ENCODE measurements at regions not wholly inside any gene's neighbourhood (a gene's known extent, or its start where the extent isn't known, plus 50 kb on each side); places are given as distances from the start of the nearest gene placed in this dataset.
"Not testable (repeated sequence)": the region's sequence is repeated elsewhere in the genome, so short reads cannot be mapped to it uniquely, and the experiment has no call there.

- no peak for TF ChIP-seq POLR2A (IDR thresholded peaks at IDR 0.05; ENCODE audit: low read depth, low read length)
- DNase-seq (ENCODE audit: insufficient read length, low spot score) = no peak
Observed at GRCh38 chr12:31906557-31907301, 52.5 kb upstream of the RESF1 start.

GRCh38 chr12:31903025-31903424 is 56.2 kb upstream of the RESF1 start:
- no peak for TF ChIP-seq POLR2A (IDR thresholded peaks at IDR 0.05; ENCODE audit: low read depth, low read length)
- FAIRE-seq = no peak
- DNase-seq (ENCODE audit: insufficient read length, low spot score) = no peak

More at GRCh38 chr12:31906557-31907301, 52.5 kb upstream of the RESF1 start:
- FAIRE-seq = no peak

GRCh38 chr12:31900271-31900670 is 58.9 kb upstream of the RESF1 start:
- DNase-seq (ENCODE audit: insufficient read length, low spot score) = no peak
- TF ChIP-seq POLR2A (IDR thresholded peaks at IDR 0.05; ENCODE audit: low read depth, low read length) = no peak
- no peak for FAIRE-seq

GRCh38 chr12:31899109-31899508 is 60.1 kb upstream of the RESF1 start:
- FAIRE-seq (no peak), DNase-seq (ENCODE audit: insufficient read length, low spot score) (no peak)
- no peak for TF ChIP-seq POLR2A (IDR thresholded peaks at IDR 0.05; ENCODE audit: low read depth, low read length)

- no peak for FAIRE-seq
- TF ChIP-seq POLR2A (IDR thresholded peaks at IDR 0.05; ENCODE audit: low read depth, low read length) = no peak
- DNase-seq (ENCODE audit: insufficient read length, low spot score) = no peak
Observed at GRCh38 chr12:31897781-31898503, 61.3 kb upstream of the RESF1 start.

- not testable (repeated sequence) for FAIRE-seq; DNase-seq (ENCODE audit: insufficient read length, low spot score)
Observed at GRCh38 chr12:31897092-31897491, 62.1 kb upstream of the RESF1 start.

- TF ChIP-seq POLR2A (IDR thresholded peaks at IDR 0.05; ENCODE audit: low read depth, low read length) = no peak
- DNase-seq (ENCODE audit: insufficient read length, low spot score) = no peak
- FAIRE-seq = peak; percentile 41
Observed at GRCh38 chr12:31896514-31897039, 62.6 kb upstream of the RESF1 start.

- FAIRE-seq (no peak), DNase-seq (ENCODE audit: insufficient read length, low spot score) (no peak)
- no peak for TF ChIP-seq POLR2A (IDR thresholded peaks at IDR 0.05; ENCODE audit: low read depth, low read length)
Observed at GRCh38 chr12:31895449-31896150, 63.6 kb upstream of the RESF1 start.

GRCh38 chr12:31890295-31891285 is 68.6 kb upstream of the RESF1 start:
- DNase-seq (ENCODE audit: insufficient read length, low spot score) = no peak
- no peak for FAIRE-seq
- no peak for TF ChIP-seq POLR2A (IDR thresholded peaks at IDR 0.05; ENCODE audit: low read depth, low read length)

GRCh38 chr12:31887109-31887811 is 72.0 kb upstream of the RESF1 start:
- TF ChIP-seq POLR2A (IDR thresholded peaks at IDR 0.05; ENCODE audit: low read depth, low read length) = no peak
- FAIRE-seq (no peak), DNase-seq (ENCODE audit: insufficient read length, low spot score) (no peak)

- DNase-seq (ENCODE audit: insufficient read length, low spot score); FAIRE-seq: not testable (repeated sequence)
Observed at GRCh38 chr12:31882682-31883081, 76.5 kb upstream of the RESF1 start.

- no peak for DNase-seq (ENCODE audit: insufficient read length, low spot score)
- no peak for TF ChIP-seq POLR2A (IDR thresholded peaks at IDR 0.05; ENCODE audit: low read depth, low read length)
- FAIRE-seq = no peak
Observed at GRCh38 chr12:31880340-31880739, 78.9 kb upstream of the RESF1 start.

GRCh38 chr12:31877884-31878283 is 81.3 kb upstream of the RESF1 start:
- no peak for TF ChIP-seq POLR2A (IDR thresholded peaks at IDR 0.05; ENCODE audit: low read depth, low read length)
- FAIRE-seq = no peak

More at GRCh38 chr12:31877884-31878283, 81.3 kb upstream of the RESF1 start:
- no peak for DNase-seq (ENCODE audit: insufficient read length, low spot score)
